Thymus (tissue), 11 donors: ENCODE measurements at regions not wholly inside any gene's neighbourhood (a gene's known extent, or its start where the extent isn't known, plus 50 kb on each side); places are given as distances from the start of the nearest gene placed in this dataset.

Source experiments
- DNase-seq, 9 donors: peaks; one replicate each; pipeline ENCODE4 v3.0.0-alpha.2; 2013; ENCODE audit warnings: low spot score in 9 of 9, low read depth in 6 of 9, missing footprints in 1 of 9
- H3K27ac ChIP-seq, 2 donors: one replicate each; pipeline ENCODE4 v1.5.1; 2013; ENCODE audit warnings: control low read depth in 1 of 2, low read depth in 1 of 2, low read length in 1 of 2, mild to moderate bottlenecking in 1 of 2, moderate library complexity in 1 of 2
- H3K27me3 ChIP-seq, 2 donors: one replicate each; pipeline ENCODE4 v1.5.1; 2013; ENCODE audit warnings: low read length in 1 of 2; ENCODE audit not compliant: control insufficient read depth in 2 of 2, insufficient read depth in 1 of 2
- H3K36me3 ChIP-seq, 2 donors: one replicate each; pipeline ENCODE4 v1.5.1; 2013; ENCODE audit warnings: low read length in 1 of 2, mild to moderate bottlenecking in 1 of 2, moderate library complexity in 1 of 2; ENCODE audit not compliant: control insufficient read depth in 2 of 2, insufficient read depth in 2 of 2
- H3K4me1 ChIP-seq, 2 donors: one replicate each; pipeline ENCODE4 v1.5.1; 2013; ENCODE audit warnings: low read length in 2 of 2; ENCODE audit not compliant: control insufficient read depth in 2 of 2, insufficient read depth in 2 of 2
- H3K4me3 ChIP-seq, 2 donors: one replicate each; pipeline ENCODE4 v1.5.1; 2013; ENCODE audit warnings: low read length in 2 of 2, control low read depth in 1 of 2, mild to moderate bottlenecking in 1 of 2
- H3K9me3 ChIP-seq, 2 donors: one replicate each; pipeline ENCODE4 v1.5.1; 2013; ENCODE audit warnings: low read length in 1 of 2, mild to moderate bottlenecking in 1 of 2; ENCODE audit not compliant: control insufficient read depth in 2 of 2, insufficient read depth in 1 of 2
- WGBS: extraction: QIAGEN DNeasy Blood & Tissue Kit; methylation state at CpG from one replicate; pipeline ENCODE4 v1.1.7; 2013; 5-methylcytosine and 5-hydroxymethylcytosine counted together
- donor health status: healthy.

DNA sequence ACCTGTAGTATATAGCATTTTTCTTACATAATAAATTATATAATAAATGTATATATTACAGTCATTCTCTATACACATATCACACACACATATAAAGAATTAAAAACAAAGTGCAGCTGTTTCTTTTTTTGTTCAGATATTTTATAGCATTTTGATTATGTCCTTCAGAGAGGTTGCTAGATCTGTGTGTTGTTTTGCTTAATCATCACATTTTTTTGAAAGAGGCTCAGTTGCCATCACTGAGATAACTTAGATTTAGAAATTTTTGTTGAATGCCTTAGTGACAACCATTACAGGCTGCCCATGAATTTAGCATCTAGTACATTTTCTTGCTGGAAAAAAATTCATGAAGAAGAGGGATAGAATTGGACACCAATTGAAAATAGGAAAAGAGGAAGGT lies 545.2 kb upstream of the PCDH9 start:
- Histone ChIP-seq H3K36me3 (no peaks in the 10 kb centered on the region), H3K27me3 (no peaks in the 10 kb centered on the region), H3K27ac (no peak overlapping the region), H3K4me3 (no peak overlapping the region), H3K4me1 (no peaks in the 10 kb centered on the region), H3K9me3 (peaks cover 0 to 9% of the 10 kb centered on the region in 2 donors)
- DNase-seq: no peak

DNA sequence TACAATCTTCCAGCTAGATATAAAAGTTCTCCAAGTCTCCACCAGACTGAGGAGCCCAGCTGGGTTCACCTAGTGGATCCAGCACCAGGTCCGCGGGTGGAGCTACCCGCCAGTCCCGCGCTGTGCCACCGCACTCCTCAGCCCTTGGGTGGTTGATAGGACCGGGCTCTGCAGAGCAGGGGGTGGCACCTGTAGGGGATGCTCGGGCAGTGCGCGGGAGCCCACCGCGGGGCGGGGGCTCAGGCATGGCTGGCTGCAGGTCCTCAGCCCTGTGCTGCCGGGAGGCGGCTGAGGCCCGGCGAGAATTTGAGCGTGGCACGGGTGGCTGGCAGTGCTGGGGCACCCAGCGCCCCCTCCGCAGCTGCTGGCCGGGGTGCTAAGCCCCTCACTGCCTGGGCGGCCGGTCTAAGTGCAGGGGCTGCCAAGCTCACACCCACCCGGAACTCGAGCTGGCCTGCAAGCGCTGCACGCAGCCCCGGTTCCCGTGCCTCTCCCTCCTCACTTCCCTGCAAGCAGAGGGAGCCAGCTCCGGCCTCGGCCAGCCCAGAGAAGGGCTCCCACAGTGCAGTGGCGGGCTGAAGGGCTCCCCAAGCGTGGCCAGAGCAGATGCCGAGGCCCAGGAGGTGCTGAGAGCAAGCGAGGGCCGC lies 542.8 kb upstream of the PCDH9 start:
- no peaks in the 10 kb centered on the region for H3K27me3 ChIP-seq
- H3K9me3 ChIP-seq: peaks cover 0 to 14% of the 10 kb centered on the region in 2 donors
- no peak overlapping the region for H3K27ac ChIP-seq
- H3K4me1 ChIP-seq: no peaks in the 10 kb centered on the region
- H3K36me3 ChIP-seq: no peaks in the 10 kb centered on the region
- DNase-seq: no peak
- 95% methylated on average over 37 of the region's 37 CpGs for WGBS
- H3K4me3 ChIP-seq: no peak overlapping the region

DNA sequence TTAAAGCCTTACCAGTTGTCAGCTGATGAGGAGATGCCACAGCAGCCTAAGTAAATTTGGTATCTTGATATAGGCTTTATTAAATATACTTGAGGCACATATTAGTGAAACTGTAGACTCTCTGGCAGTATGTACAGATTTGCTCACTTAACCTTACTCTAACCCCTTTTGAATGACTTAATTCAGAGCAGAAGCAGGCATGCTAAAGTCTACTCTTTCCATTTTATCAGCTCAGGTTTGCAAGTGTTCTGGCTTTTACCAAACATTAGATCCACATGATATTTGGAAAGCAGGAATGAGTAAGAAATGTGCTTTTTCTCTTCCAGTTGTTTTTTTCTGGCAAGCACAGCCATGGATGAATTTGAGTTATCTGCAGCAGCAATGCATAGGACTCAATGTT lies 541.0 kb upstream of the PCDH9 start:
- H3K4me1 ChIP-seq: no peaks in the 10 kb centered on the region
- H3K27me3 ChIP-seq: no peaks in the 10 kb centered on the region
- H3K27ac ChIP-seq: no peak overlapping the region
- H3K9me3 ChIP-seq: peaks cover 0 to 14% of the 10 kb centered on the region in 2 donors
- H3K36me3 ChIP-seq: no peaks in the 10 kb centered on the region
- no peak overlapping the region for H3K4me3 ChIP-seq
- no peak for DNase-seq

DNA sequence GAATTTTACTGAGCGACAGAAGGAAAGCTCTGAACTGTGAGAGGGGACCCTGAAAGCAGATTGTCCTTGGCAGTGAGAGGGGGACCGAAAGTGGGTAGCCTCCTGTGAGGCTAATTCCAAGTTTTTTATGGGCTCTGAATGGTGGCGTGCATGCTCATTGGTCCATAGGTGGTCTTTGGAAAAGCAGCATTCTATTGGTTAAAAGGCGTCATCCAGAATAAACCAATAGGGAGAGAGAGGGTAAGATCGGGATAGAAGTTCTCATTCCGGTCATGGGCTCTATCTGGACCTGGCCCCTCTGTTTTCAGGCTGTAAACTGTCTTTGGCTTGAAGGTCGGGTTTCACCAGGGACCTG lies 539.8 kb upstream of the PCDH9 start:
- no peak for DNase-seq
- WGBS: 91% methylated on average over 7 of the region's 7 CpGs
- Histone ChIP-seq H3K4me1 (no peaks in the 10 kb centered on the region), H3K9me3 (peaks cover 0 to 14% of the 10 kb centered on the region in 2 donors), H3K27me3 (no peaks in the 10 kb centered on the region), H3K36me3 (no peaks in the 10 kb centered on the region), H3K4me3 (no peak overlapping the region), H3K27ac (no peak overlapping the region)

DNA sequence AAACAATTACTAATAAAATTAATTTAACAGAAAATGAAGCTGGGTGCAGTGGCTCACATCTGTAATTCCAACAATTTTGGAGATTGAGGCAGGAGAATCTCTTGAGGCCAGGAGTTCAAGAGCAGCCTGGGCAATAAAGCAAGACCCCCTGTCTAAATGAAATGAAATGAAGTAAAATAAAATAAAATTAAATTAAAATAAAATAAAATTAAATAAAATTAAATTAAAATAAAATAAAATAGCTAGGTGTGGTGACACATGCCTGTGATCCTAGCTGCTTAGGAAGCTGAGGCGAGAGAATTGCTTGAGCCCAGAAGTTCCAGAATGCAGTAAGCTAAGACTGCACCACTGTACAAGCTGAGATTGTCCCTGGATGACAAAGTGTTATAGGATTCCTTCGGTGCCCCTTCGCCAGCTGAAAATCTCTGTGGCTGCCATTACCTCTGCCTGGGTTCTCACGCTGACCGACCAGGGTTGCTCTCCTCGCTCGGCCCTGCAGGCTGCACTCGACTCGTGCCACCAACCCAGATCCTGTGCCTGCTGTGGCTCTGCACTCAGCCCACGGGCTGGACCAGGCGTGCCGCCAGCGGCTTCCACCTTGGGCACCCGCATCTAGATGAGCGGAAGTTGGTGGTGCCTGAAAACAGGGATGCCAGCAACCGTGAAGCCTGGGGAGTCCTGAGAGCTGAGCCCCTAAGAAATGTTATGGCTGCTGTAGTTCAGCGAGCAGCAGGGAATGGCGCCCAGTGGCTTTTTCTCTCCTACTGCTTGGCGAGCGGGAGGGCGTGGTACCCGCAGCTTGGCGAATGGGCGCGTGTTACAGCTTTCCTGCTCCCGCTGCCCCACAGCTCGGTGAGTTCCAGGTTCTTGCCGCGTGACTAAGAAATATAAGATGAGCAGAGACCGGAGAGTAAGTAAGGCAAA lies 539.2 kb upstream of the PCDH9 start:
- no peak overlapping the region for H3K4me3 ChIP-seq
- H3K9me3 ChIP-seq: peaks cover 0 to 14% of the 10 kb centered on the region in 2 donors
- WGBS: 97% methylated on average over 30 of the region's 30 CpGs
- no peaks in the 10 kb centered on the region for H3K27me3 ChIP-seq
- no peaks in the 10 kb centered on the region for H3K36me3 ChIP-seq
- no peaks in the 10 kb centered on the region for H3K4me1 ChIP-seq
- DNase-seq: no peak
- H3K27ac ChIP-seq: no peak overlapping the region

DNA sequence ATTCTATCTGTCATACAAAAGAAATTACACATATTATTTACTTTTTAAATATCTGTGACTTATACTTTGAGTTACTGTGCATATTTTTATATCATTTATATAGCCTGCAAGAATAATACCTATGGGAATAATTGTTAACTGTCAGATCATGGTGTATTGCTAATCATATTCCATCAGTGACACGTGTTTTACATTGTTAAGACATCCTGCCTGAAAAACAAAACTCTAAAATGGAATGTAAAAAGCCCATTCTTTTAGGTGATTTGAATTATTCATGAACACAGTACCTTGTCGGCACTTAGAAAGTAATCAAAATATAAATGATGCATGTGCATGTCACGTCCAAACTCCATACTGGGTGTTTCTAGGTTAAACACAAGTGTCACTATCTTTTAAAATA lies 533.8 kb upstream of the PCDH9 start:
- Histone ChIP-seq H3K36me3 (no peaks in the 10 kb centered on the region), H3K4me1 (no peaks in the 10 kb centered on the region), H3K4me3 (no peak overlapping the region), H3K27ac (no peak overlapping the region), H3K9me3 (no peaks in the 10 kb centered on the region), H3K27me3 (no peaks in the 10 kb centered on the region)
- no peak for DNase-seq
- WGBS: 85% methylated on average over 3 of the region's 3 CpGs

DNA sequence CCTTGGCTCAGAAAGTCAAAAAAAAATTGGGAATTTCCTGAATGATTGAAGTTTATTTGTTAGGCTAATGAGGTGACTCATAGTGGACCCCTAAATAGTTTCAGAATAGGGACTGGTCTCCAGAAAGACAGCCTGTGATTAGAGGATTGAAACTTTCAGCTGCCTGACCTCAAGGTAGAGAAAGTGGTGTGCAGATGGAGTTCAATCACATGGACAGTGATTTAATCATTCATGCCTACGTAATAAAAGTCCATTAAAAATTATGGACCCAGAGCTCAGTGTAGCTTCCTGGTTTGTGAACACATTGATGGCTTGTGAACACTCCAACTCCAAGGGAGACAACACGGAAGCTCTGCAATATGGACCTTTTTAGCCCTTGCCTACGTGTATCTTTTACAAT lies 533.2 kb upstream of the PCDH9 start:
- H3K4me1 ChIP-seq: no peaks in the 10 kb centered on the region
- H3K27ac ChIP-seq: no peak overlapping the region
- no peak overlapping the region for H3K4me3 ChIP-seq
- no peaks in the 10 kb centered on the region for H3K9me3 ChIP-seq
- no peaks in the 10 kb centered on the region for H3K27me3 ChIP-seq
- no peaks in the 10 kb centered on the region for H3K36me3 ChIP-seq
- 89% methylated on average over 3 of the region's 3 CpGs for WGBS
- DNase-seq: no peak

DNA sequence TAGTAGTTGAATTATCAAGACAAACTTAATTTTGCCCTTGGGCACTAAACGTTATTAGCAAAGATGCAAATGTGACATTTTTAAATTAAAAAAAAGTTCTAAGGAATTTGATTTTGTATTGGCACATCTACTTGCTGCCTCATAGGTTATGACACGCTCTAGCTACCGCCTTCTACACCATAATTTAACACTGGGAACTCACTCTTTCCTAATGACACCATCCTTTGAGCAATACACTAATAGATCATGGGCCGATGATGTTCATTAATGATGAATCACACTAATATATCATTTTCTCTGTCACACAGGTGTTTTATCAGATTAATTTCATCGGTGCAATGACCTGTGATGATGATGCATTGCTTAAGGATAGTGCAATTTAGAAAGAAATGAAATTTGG lies 528.8 kb upstream of the PCDH9 start:
- DNase-seq: no peak
- Histone ChIP-seq H3K27me3 (no peaks in the 10 kb centered on the region), H3K4me3 (no peak overlapping the region), H3K9me3 (no peaks in the 10 kb centered on the region), H3K36me3 (no peaks in the 10 kb centered on the region), H3K27ac (no peak overlapping the region), H3K4me1 (no peaks in the 10 kb centered on the region)
- WGBS: 89% methylated on average over 5 of the region's 5 CpGs

DNA sequence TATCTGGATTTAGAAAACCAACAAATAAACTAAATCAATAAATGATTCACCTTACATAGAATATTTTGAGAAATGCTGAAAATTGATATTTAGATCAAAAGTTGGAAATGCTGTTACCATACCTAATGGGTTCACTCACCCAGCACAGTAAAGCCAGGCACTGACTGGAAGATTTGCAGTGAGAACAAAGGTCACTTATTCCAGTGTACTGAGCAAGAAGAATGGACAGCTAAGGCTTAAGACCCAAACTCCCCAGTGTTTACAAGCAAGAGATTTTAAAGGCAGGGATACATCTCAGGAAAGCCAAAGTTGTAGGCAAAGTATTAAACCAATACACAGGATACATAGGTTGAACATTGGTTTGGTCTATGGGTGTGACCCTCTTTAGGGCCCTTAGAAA lies 523.9 kb upstream of the PCDH9 start:
- H3K27ac ChIP-seq: no peak overlapping the region
- H3K4me1 ChIP-seq: no peaks in the 10 kb centered on the region

More for the DNA sequence above, 523.9 kb upstream of the PCDH9 start:
- Histone ChIP-seq H3K9me3 (no peaks in the 10 kb centered on the region), H3K36me3 (no peaks in the 10 kb centered on the region), H3K4me3 (no peak overlapping the region), H3K27me3 (no peaks in the 10 kb centered on the region)
- DNase-seq: no peak
